Gastrocnemius medialis (tissue), 4 donors: ENCODE measurements at regions not wholly inside any gene's neighbourhood (a gene's known extent, or its start where the extent isn't known, plus 50 kb on each side); places are given as distances from the start of the nearest gene placed in this dataset.

ENCODE experiments used
- CTCF ChIP-seq, 5 experiments: fragments of 450-650 bp in 3 of 5; fragments of 200-600 bp in 2 of 5; sonication (generic) in 2 of 5; IDR thresholded peaks in 4 of 5; conservative IDR thresholded peaks in 1 of 5; 1 replicate in 4 of 5; 2 replicates in 1 of 5; pipeline ENCODE4 v1.5.1; 2016 to 2019; ENCODE audit warnings: antibody characterized with exemption in 5 of 5, mild to moderate bottlenecking in 3 of 5, moderate library complexity in 3 of 5
- POLR2A ChIP-seq, 2 donors: fragments of 450-650 bp; IDR thresholded peaks; one replicate each; pipeline ENCODE4 v1.6.1; 2017; ENCODE audit warnings: antibody characterized with exemption in 2 of 2, mild to moderate bottlenecking in 2 of 2, moderate library complexity in 2 of 2

GRCh38 chr4:77505275-77505957 lies 100.2 kb upstream of the CXCL13 start:
- no peak for TF ChIP-seq CTCF (IDR thresholded peaks at IDR 0.05 in 4 of 5, conservative IDR thresholded peaks at IDR 0.05 in 1 of 5)
- no peak for TF ChIP-seq POLR2A (IDR thresholded peaks at IDR 0.05)
